ENCODE measurements at regions not wholly inside any gene's neighbourhood (a gene's known extent, or its start where the extent isn't known, plus 50 kb on each side); places are given as distances from the start of the nearest gene placed in this dataset.
A peak's percentile ranks its signal among the peaks of the same experiment; 100 is the strongest.

DNA sequence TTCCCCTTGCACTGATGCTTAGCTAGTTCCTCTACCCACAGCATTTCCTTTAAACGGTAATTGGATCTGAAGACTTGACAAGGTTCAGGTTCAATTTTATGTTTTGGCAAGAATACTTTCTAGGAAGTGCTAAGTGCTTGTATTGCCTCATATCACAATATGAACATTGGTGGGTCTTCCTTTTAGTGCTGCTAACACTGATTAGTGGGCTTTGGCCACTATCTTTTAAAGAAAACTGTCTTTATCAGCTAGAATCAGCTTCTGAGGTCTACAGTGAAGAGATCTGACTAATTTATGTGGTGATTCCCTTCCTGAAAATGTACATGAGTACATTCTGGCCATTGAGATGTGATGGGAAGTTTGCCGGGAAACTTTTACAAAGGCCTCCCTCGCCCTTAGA lies 316.7 kb upstream of the KLF3 start:
- DNase-seq: no peak

DNA sequence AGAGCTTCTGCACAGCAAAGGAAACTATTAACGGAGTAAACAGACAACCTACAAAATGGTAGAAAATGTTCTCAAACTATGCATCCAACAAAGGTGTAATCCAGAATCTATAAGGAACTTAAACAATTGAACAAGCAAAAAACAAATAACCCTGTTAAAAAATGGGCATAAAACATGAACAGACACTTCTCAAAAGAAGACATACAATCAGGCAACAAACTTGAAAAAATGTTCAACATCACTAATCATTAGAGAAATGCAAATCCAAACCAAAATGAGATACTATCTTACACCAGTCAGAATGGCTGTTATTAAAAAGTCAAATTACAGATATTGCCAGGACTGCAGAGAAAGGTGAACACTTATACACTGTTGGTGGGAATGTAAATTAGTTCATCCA lies 309.6 kb upstream of the KLF3 start:
- no peak for DNase-seq

DNA sequence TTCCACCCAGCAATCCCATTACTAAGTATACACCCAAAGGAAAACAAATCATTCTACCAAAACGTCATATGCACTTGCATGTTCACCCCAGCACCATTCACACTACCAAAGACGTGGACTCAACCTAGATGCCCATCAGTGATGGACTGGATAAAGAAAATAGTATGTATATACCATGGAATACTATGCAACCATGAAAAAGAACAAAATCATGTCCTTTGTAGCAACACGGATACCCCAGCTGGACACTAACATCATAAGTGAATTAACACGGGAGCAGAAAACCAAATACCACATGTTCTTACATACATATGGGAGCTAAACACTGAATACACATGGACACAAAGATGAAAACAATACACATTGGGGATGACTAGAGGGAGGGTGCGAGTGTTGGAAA lies 309.1 kb upstream of the KLF3 start:
- DNase-seq: no peak

DNA sequence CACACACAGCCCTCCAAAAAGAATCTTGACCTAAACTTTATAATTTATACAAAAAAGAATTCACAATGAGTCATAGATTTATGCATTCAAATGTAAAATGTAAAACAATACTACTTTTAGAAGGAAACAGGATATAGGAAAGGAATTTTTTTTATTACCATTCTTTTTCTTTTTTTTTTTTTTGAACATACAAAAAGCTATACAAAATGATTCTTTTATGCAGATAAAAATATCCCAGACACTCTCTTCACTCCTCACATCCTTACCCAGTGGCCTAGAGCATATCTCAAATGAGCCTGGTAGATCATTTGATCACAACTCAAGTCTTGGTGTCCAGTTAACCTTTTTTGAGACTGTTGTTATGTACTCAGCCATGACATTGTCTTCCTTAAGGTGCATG lies 307.3 kb upstream of the KLF3 start:
- no peak for DNase-seq

DNA sequence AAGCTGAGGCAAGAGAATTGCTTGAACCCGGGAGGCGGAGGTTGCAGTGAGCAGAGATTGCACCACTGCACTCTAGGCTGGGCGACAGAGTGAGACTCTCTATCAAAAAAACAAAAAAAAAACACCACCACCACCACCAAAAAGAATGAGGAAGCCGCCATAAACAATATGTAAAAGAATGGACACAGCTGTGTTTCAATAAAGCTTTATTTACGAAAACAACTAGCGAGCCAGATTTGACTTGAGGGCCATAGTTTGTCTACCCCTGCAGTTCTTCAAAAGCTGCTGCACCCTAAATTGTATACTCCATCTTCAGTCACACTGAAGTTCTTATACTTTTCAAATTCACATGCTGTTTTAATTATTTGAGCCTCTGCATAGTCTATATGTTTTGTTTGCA lies 306.5 kb upstream of the KLF3 start:
- no peak for DNase-seq

DNA sequence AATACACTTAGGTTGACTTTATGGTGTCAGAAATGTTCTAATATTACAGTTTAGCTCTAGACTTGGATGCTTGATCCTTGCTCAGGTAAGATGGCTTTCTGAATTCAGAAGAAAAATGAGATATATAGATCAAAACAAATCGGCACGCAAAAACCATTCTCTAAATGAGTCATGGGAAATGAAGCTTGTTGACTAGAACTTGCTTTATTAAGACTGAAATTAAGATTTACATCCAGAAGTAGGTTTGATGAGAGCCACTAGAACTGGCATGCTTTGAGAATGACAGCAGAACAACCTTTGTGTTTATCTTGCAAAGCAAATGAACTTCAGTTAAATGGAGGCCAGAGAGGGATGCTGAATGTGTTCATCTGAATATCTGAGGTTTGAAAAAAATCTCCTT lies 304.9 kb upstream of the KLF3 start:
- DNase-seq: no peak

DNA sequence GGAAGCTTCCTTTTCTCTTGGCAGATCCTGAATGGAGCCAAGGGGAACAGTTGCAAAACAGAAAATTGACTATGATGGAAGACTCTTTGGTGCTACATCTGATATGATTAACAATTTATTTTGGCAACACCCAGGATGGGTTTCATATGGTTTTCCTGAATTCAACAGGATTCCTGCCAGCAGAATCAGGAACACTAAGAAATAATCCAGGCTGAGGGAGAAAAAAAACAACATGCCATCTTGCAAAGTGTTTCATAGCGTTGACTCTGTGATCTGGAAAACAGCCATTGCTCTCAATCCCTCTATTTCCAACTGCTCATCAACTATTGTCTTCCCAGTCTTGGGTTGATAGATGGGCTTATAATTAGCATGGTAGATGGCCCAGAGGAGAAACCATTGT lies 303.8 kb upstream of the KLF3 start:
- DNase-seq: no peak

DNA sequence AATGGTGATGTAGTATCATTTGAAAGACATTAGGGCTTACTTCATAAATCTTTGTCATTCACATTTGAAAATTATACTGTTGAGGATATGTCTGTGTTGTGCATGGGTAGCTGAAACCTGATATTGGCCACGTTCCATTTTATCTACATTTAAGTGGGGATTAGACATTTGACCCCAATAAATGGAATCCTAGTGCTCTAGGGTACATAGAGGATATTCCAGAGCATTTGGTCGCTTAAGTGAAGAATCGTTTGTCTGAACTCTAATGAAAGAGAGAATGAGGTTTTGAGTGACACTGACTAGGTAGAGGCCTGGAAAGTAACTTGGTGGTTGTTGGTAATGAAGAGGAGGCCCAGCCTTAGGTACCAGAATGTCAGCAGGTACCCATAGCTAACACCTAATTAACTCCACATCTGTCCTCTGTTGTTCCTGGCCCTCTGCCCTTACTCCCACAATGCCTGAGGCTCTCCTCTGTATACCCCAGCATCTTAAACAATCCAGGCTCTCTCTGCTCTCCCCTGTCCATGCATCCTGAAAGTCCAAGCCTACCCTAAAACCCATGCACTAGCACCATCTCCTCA lies 299.5 kb upstream of the KLF3 start:
- DNase-seq: no peak

DNA sequence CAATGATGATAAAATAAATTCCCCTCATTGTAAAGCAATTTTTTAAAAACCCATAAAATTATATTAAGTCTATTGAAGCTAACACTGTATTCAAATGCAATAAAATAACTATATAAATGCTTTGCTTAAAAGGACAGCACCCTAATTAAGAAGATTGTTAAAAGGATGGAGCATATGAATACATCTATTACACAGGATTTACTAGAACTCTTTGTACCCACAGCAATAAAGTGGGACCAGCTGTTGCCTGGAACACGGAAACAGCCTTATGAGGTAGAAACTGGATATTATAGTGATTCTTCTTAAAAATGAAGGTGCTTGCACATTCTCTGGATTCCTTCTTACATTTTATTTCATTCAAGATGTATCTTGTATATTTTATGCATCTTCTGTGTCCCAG lies 298.7 kb upstream of the KLF3 start:
- DNase-seq: no peak

DNA sequence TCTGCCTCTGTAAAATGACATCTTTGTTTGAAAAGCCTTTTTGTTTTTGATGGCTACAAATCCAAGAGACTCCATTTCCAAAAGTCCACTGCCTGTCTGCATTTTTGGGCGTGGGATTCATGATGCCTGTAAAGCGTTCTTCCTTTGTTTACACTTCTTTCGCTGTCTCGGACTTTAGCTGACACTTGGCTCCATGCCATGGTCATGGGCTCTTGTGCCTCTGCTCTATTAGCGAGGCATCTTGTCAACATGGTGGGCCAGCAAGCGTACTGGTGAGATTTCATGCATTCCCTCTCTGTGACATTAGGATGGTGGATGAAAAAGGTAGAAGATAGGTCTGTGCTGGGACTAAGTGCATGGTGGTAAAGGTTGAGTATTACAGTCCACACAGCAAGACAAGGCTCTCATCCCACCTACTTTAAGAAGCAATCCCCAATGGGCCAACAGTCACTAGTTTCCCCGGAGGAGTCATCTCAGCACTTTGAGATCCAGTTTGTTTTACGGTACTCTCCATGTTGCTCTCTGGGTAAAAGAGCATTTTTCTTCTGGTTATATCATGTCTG lies 298.2 kb upstream of the KLF3 start:
- no peak for DNase-seq

DNA sequence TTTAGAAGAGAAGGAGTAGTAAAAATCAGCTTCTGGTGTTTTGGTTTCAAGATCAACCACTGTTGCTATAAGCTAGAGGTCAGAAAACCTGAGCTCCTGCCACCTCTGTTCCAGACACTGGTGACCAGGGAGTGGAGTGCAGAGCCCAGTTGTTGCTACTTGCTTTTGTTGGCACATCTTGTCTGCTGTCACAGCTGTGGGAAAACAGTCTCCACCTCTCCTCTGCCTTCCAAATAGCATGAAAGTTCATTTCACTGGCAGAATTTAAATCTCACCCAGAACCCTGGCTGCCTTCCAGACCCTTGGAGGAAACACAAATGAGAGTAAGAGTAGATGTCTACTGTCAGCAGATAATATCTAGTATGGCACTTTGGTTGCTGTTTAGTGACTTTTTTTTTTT lies 297.5 kb upstream of the KLF3 start:
- peak; percentile 68 for DNase-seq

DNA sequence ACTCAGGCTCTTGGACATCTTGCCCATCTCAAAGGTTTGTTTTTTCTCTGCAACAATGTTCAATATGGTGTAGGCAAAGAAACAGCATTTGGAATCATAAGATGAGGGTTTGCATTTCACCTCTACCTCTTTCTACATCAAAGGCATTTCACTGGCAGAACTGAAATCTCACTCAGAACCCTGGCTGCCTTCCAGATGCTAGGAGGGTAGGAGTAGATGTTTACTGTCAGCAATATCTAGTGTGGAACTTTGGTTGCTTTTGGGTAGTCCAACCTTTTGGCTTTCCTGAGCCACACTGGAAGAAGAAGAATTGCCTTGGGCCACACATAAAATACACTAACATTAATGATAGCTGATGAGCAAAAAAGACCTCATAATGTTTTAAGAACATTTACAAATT lies 297.0 kb upstream of the KLF3 start:
- DNase-seq: no peak

DNA sequence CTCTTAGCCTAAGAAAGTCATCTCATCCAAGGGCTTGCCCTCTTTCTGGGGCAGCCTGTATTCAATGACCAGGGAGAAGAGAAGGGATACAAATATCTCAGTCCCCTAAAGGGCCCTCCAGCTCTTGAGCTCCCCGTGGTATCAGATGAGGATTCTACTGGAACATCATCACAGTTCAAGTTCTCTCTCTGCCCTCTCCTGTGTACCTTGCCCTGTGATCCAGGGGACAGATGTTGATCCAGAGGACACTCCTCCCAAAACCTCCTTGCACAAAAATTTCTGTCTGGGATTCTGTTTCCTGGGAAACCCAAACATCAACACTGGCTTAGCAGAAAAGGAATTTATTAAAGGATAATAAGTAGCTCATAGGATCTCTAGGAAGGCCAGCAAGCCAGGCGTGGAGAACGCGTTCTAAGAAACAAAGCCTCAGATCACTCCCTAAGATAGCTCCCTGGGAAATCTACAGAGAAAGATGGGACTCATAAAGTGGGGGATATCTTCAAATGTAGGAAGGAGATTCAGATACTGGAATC lies 296.3 kb upstream of the KLF3 start:
- peak; percentile 34 for DNase-seq

DNA sequence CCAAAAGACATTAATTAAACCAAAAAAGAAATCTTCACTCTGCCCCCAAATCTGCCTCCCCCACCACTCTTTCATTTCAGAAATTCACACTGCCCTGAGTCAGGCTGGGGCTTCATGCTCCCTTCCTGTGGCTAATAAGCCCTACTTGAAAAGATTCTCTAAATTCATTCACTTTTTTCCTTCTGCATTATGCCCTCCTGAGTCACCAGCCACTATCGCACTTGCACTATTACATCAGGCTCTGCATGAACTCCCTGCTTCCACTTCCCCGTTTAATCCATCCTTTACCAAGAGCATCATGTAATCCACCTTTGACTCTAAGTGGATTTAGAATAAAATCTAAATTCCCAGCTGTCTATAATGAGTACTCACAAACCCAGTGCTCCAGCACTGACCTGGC lies 295.4 kb upstream of the KLF3 start:
- DNase-seq: no peak

DNA sequence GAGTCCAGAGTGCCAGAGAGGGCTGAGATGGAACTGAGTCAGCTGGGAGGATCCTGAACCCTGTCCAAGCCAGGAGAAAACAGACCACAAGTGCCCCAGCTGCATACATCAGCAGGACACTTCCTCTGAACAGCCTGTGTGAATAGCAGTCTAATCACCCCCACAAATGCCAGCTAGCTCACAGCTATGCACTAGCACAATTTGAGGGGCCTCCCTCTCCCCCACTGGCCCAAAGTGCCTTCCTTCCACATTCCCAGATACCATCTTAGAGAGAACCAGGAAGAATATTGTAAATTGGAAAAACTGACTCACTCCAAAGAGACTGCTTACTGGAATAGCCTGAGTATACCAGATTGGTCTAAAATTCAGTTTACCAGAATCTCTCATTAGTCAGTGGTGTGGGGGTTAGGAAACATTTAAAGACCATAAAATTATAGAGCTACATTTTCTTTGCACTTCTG lies 292.6 kb upstream of the KLF3 start:
- no peak for DNase-seq

DNA sequence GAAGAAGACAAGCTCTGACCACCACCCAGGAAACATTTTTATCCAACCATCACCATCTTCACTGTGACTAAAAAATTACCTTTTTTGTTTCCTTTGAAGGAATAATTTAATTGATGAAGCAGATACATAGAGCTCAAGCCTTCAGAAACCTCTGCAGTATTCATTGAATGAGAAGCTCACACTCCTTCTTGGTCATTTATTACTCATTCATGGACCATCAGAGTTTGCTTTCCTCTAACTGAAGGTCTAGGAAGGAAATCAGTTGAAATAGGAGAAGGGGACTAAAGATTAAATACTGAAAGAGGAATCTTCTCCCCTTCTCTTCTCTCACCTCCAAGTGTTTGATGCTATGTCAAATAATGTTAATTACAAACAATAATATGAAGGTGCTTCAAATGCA lies 290.6 kb upstream of the KLF3 start:
- no peak for DNase-seq

DNA sequence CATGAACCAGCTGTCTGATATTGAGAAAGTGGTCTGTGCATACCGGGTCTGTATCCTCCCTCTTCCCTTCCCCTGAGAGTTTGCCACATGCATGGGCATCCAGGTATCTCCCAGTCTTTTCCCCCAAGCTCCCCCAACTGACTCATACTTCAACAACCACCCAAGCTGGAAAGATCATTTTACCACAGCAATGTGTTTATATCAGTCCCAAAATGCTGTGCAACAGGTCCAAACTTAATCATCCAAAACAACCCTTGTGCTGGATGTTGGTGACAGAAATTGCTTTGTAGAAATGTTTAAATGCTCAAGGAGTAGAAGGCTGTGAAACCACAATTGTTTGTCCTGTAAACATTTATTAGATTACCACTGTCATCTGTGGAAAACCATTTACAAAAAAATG lies 286.8 kb upstream of the KLF3 start:
- DNase-seq: no peak

DNA sequence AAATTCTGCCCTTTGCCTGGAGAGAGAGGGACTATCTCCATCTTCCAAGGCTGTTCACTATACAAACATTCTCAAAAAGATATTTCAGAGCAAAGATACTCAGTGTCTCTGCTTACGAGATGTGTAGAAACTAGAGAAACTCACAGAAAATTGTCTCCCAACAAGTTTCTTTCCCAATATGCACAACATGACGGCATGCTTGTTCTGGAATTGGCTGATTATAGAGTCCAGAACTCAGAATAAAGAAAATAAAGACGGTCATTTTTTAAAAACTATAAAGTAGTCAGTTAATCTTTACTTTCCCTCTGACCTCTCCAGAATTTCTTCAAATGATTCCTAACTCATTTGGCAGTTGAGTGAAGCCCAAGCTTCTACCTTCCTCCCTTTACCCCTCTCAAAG lies 285.5 kb upstream of the KLF3 start:
- no peak for DNase-seq

DNA sequence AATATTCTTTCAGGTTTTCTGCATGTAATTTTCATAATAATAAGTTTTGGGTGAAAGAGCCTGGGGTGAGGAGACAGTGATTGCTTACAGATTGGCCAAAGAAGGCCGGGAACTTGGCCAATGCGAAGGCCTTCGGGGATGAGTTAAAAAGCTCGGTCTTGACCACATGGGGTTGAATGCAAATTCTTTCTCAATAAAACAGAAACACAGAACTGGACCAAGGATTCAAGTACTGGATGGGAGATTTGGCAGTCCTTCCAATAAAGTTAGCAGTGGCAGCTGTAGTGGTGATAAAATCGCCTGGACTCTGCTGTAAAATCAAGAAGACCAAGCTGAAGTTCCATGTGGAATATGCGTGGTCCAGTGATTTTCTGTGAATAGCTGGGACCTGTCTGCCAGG lies 282.2 kb upstream of the KLF3 start:
- peak; percentile 71 for DNase-seq

DNA sequence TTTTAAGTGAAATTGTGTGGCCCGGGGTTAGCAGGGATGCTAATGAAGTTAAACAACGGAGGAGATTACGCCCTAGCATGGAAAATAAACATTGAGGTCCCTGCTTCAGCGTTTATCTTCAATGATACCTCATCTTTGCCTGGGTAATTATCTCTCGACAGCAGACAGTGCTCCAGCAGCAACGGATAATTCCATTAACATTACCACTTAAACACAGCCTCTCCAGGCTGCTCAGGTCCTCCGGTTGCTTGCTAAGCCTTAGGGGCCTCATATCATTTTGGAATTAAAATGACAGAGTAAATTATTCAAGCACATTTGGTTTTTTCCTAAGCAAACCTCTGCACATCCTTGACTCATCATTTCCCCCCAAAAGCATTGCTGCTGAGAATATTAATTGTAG lies 281.5 kb upstream of the KLF3 start:
- no peak for DNase-seq

DNA sequence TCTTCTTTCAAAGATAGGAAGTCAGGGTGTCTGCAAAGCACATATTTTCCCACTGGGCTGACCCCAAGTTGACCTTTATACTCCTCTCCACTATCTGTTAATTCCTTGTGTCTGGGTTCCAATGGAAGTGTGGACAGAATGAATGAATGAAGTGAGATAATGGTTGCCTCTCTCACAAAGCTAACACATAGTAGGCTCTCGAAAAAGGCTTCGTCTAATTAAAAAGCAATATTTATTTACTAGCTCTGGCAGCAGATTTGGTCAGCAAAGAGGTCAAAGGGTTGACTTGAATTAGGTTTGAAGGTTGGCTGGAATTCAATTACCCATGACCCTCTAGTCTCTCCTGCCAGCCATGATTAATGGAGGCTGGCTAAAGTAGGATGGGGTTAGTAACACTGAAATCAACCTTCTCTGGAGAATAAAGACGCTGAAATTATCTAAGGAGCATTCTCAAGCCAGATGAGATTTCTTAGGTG lies 280.3 kb upstream of the KLF3 start:
- DNase-seq: no peak

DNA sequence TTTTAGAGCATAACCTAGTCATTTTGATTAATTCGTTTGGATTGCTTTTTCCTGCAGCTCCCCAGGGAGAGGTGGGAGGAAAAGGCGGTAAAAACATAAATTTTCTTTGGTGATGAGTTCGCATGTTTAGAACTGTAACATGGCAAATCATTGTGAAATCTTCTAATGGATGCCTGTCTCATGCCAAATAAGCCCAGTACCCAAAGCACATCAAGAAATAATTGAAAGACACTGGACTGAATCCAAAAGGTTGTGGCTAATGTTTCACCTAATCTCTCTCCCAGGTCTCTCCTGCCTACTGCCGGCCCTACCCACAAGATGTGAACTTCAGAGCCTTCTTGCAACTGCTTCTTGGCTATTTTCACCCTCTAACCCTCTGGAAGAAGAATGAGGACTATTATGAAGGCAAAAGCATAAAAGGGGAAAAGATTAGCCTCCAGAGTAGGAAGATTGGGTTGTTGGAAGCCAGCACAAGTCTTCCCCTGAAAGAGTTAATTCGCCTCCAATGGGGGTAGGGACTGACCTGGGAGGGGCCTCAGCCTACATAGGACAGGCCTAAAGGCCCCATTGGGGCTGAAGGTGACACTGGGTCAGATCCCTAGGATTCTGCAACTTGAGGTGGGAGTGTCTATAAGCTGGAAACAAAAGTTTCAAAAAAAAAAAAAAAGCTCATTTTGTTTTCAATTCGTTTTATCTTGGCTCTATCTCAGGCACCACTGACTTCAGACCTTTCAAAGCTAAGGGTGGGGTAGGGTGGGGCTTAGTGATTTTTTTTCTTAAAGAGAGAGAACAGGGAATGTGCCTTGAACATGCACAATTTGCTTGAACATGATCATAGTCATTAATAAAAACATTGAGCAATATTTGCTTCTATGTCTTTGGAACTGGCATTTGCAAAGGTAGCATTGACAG lies 278.6 kb upstream of the KLF3 start:
- no peak for DNase-seq

DNA sequence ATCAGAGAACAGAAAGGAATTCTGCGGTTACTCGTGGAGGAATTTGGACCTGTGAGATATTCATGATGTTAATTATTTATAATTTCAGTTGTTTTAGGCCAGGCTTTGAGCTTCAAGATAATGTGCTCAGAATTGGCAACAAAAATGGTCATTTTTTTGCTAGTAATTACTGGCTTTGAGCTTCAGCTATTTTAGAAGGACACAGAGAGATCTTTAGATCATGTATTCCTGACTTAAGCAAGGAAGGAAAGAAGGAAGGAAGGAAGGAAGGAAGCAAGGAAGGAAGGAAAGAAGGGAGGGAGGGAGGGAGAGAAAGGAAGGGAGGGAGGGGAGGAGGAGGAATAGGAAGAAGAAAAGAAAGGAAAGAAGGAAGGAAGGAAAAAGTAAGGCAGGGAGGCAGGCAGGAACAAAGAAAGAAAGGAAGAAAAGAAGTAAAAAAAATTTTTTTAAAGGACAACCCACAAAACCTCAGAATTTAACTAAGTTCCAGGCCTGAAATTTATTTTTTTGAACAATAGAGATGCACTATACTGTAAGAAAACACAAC lies 277.9 kb upstream of the KLF3 start:
- DNase-seq: no peak

Data from right hindlimb (tissue), 1 donor.